ENCODE measurements at regions not wholly inside any gene's neighbourhood (a gene's known extent, or its start where the extent isn't known, plus 50 kb on each side); places are given as distances from the start of the nearest gene placed in this dataset.

DNA sequence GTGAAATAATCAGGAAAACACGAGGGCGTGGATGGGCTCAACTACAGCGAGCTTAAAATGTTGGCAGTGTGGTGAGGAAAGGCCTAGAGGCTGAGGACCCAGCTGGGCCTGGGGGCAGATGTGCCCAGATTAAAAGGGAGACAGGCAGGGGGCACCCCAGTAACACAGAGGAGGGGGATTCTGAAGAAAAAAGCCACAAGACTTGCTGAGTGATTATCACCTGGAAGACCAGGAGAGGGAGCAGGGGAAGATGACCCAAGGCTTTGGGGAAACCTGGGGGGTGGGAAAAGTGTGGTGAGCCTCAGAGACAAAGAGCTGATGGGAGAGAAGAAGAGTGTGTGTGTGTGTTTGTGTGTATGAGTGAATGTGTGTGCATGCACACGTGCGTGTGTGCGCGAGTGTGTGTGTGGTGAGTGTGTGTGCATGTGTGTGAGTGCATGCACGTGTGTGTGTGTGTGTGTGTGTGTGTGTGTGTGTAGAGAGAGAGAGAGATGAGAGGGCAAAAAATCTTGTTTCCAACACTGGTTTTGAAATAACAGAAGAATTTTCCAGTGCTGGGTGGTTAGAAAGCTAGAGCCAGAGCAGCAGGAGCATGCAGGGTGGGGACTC is 500.5 kb downstream of the BUD13 start:
- TF ChIP-seq, protein P1, sequence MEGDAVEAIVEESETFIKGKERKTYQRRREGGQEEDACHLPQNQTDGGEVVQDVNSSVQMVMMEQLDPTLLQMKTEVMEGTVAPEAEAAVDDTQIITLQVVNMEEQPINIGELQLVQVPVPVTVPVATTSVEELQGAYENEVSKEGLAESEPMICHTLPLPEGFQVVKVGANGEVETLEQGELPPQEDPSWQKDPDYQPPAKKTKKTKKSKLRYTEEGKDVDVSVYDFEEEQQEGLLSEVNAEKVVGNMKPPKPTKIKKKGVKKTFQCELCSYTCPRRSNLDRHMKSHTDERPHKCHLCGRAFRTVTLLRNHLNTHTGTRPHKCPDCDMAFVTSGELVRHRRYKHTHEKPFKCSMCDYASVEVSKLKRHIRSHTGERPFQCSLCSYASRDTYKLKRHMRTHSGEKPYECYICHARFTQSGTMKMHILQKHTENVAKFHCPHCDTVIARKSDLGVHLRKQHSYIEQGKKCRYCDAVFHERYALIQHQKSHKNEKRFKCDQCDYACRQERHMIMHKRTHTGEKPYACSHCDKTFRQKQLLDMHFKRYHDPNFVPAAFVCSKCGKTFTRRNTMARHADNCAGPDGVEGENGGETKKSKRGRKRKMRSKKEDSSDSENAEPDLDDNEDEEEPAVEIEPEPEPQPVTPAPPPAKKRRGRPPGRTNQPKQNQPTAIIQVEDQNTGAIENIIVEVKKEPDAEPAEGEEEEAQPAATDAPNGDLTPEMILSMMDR (conservative IDR thresholded peaks at IDR 0.05 in 1 of 2, IDR thresholded peaks at IDR 0.05 in 1 of 2; ENCODE audit: extremely low read depth in 1 of 2, insufficient read depth in 1 of 2, low read depth in 1 of 2, low read length in 2 of 2) = no peak
- TF ChIP-seq EZH2 (IDR thresholded peaks at IDR 0.05; ENCODE audit: borderline replicate concordance, low read length) = no peak

All from mammary epithelial cell (primary cell).